Suprapubic skin (tissue), 4 donors: ENCODE measurements at regions not wholly inside any gene's neighbourhood (a gene's known extent, or its start where the extent isn't known, plus 50 kb on each side); places are given as distances from the start of the nearest gene placed in this dataset.
"Not testable (repeated sequence)": the region's sequence is repeated elsewhere in the genome, so short reads cannot be mapped to it uniquely, and the experiment has no call there.

ENCODE experiments used
- POLR2A ChIP-seq, 2 donors: fragments of 450-650 bp; IDR thresholded peaks; one replicate each; pipeline ENCODE4 v1.6.1; 2017; ENCODE audit warnings: antibody characterized with exemption in 2 of 2, mild to moderate bottlenecking in 2 of 2, moderate library complexity in 2 of 2
- POLR2AphosphoS5 ChIP-seq, 3 donors: sonication (generic); formaldehyde crosslinking; IDR thresholded peaks; one replicate each; pipeline ENCODE4 v1.6.1; 2017; ENCODE audit warnings: antibody characterized with exemption in 3 of 3
- TF ChIP-seq, protein P1 (sequence below), 2 donors: fragments of 200-600 bp in 1 of 2; fragments of 450-650 bp in 1 of 2; sonication (generic) in 1 of 2; IDR thresholded peaks; one replicate each; pipeline ENCODE4 v1.5.1; 2016 to 2019; ENCODE audit warnings: antibody characterized with exemption in 2 of 2, mild to moderate bottlenecking in 1 of 2, moderate library complexity in 1 of 2

DNA sequence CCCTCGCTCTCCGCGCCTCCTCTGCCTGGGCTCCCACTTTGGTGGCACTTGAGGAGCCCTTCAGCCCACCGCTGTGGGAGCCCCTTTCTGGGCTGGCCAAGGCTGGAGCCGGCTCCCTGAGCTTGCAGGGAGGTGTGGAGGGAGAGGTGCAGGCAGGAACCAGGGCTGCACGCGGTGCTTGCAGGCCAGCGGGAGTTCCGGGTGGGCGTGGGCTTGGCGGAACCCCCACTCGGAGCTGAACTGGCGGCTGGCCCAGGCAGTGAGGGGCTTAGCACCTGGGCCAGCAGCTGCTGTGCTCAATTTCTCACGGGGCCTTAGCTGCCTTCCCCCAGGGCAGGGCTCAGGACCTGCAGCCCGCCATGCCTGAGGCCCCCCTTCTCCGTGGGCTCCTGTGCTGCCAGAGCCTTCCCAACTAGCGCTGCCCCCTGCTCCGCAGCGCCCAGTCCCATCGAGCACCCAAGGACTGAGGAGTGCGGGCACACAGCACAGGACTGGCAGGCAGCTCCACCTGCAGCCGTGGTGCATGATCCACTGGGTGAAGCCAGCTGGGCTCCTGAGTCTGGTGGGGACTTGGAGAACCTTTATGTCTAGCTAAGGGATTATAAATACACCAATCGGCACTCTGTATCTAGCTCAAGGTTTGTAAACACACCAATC lies 200.2 kb upstream of the RIMS1 start:
- TF ChIP-seq, protein P1, sequence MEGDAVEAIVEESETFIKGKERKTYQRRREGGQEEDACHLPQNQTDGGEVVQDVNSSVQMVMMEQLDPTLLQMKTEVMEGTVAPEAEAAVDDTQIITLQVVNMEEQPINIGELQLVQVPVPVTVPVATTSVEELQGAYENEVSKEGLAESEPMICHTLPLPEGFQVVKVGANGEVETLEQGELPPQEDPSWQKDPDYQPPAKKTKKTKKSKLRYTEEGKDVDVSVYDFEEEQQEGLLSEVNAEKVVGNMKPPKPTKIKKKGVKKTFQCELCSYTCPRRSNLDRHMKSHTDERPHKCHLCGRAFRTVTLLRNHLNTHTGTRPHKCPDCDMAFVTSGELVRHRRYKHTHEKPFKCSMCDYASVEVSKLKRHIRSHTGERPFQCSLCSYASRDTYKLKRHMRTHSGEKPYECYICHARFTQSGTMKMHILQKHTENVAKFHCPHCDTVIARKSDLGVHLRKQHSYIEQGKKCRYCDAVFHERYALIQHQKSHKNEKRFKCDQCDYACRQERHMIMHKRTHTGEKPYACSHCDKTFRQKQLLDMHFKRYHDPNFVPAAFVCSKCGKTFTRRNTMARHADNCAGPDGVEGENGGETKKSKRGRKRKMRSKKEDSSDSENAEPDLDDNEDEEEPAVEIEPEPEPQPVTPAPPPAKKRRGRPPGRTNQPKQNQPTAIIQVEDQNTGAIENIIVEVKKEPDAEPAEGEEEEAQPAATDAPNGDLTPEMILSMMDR (IDR thresholded peaks at IDR 0.05), result not testable (repeated sequence)
- TF ChIP-seq POLR2A, POLR2AphosphoS5 (IDR thresholded peaks at IDR 0.05): not testable (repeated sequence)
